ENCODE measurements at regions not wholly inside any gene's neighbourhood (a gene's known extent, or its start where the extent isn't known, plus 50 kb on each side); places are given as distances from the start of the nearest gene placed in this dataset.
"Not testable (repeated sequence)": the region's sequence is repeated elsewhere in the genome, so short reads cannot be mapped to it uniquely, and the experiment has no call there.

- no peaks in the 10 kb centered on the region for H3K36me3 ChIP-seq (ENCODE audit: low read length)
- no peaks in the 10 kb centered on the region for H3K9me3 ChIP-seq (ENCODE audit: insufficient read depth, low read length)
- H3K27ac ChIP-seq (ENCODE audit: low read depth, low read length), result no peak overlapping the region
- H3F3A ChIP-seq (ENCODE audit: insufficient read depth), result no peaks in the 10 kb centered on the region
- no peak overlapping the region for H3K9ac ChIP-seq (ENCODE audit: low read length)
- H3K4me2 ChIP-seq (ENCODE audit: low read depth, low read length, poor library complexity, severe bottlenecking), result no peak overlapping the region
- no peaks in the 10 kb centered on the region for H3K27me3 ChIP-seq (ENCODE audit: low read length)
- no peak overlapping the region for H3K4me3 ChIP-seq (ENCODE audit: insufficient read depth, low read length, poor library complexity, severe bottlenecking)
- TF ChIP-seq EZH2phosphoT487 (conservative IDR thresholded peaks at IDR 0.05; ENCODE audit: low read length) (no peak), CTCF (IDR thresholded peaks at IDR 0.05; ENCODE audit: insufficient read depth, low read length, poor library complexity, severe bottlenecking) (no peak)
- H2AFZ ChIP-seq (ENCODE audit: low read depth, low read length, severe bottlenecking), result no peak overlapping the region
- H4K20me1 ChIP-seq (ENCODE audit: low read depth, low read length), result no peaks in the 10 kb centered on the region
- no peaks in the 10 kb centered on the region for H3K9me2 ChIP-seq (replicated peaks; ENCODE audit: insufficient read depth, low read length)
- H3K79me2 ChIP-seq (ENCODE audit: insufficient read depth, low read length), result no peaks in the 10 kb centered on the region
Measured at GRCh38 chr3:174581558-174581957, 277.6 kb upstream of the NAALADL2 start.

- Histone ChIP-seq H3K27ac (ENCODE audit: low read depth, low read length) (no peak overlapping the region), H3K9me3 (ENCODE audit: insufficient read depth, low read length) (no peaks in the 10 kb centered on the region), H3K9ac (ENCODE audit: low read length) (no peak overlapping the region), H3K9me2 (replicated peaks; ENCODE audit: insufficient read depth, low read length) (no peaks in the 10 kb centered on the region), H3K4me2 (ENCODE audit: low read depth, low read length, poor library complexity, severe bottlenecking) (no peak overlapping the region), H3K27me3 (ENCODE audit: low read length) (no peaks in the 10 kb centered on the region), H2AFZ (ENCODE audit: low read depth, low read length, severe bottlenecking) (no peak overlapping the region), H3F3A (ENCODE audit: insufficient read depth) (no peaks in the 10 kb centered on the region), H4K20me1 (ENCODE audit: low read depth, low read length) (no peaks in the 10 kb centered on the region), H3K4me3 (ENCODE audit: insufficient read depth, low read length, poor library complexity, severe bottlenecking) (no peak overlapping the region), H3K79me2 (ENCODE audit: insufficient read depth, low read length) (no peaks in the 10 kb centered on the region), H3K36me3 (ENCODE audit: low read length) (no peaks in the 10 kb centered on the region)
- TF ChIP-seq CTCF (IDR thresholded peaks at IDR 0.05; ENCODE audit: insufficient read depth, low read length, poor library complexity, severe bottlenecking), result no peak
- TF ChIP-seq EZH2phosphoT487 (conservative IDR thresholded peaks at IDR 0.05; ENCODE audit: low read length), result no peak
Measured at GRCh38 chr3:174583396-174583795, 275.7 kb upstream of the NAALADL2 start.

DNA sequence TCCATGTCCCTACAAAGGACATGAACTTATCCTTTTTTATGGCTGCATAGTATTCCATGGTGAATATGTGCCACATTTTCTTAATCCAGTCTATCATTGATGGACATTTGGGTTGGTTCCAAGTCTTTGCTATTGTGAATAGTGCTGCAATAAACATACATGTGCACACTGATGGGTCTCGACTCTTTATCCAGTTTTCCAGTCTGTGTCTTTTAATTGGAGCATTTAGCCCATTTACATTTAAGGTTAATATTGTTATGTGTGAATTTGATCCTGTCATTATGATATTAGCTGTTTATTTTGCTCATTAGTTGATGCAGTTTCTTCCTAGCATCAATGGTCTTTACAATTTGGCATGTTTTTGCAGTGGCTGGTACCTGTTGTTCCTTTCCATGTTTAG, 272.0 kb upstream of the NAALADL2 start:
- H3F3A ChIP-seq (ENCODE audit: insufficient read depth); H3K36me3 ChIP-seq (ENCODE audit: low read length); H4K20me1 ChIP-seq (ENCODE audit: low read depth, low read length); H3K27me3 ChIP-seq (ENCODE audit: low read length); H3K9ac ChIP-seq (ENCODE audit: low read length); H3K27ac ChIP-seq (ENCODE audit: low read depth, low read length); H2AFZ ChIP-seq (ENCODE audit: low read depth, low read length, severe bottlenecking); H3K4me2 ChIP-seq (ENCODE audit: low read depth, low read length, poor library complexity, severe bottlenecking); H3K79me2 ChIP-seq (ENCODE audit: insufficient read depth, low read length); H3K9me3 ChIP-seq (ENCODE audit: insufficient read depth, low read length); H3K4me3 ChIP-seq (ENCODE audit: insufficient read depth, low read length, poor library complexity, severe bottlenecking); H3K9me2 ChIP-seq (replicated peaks; ENCODE audit: insufficient read depth, low read length): not testable (repeated sequence)

DNA sequence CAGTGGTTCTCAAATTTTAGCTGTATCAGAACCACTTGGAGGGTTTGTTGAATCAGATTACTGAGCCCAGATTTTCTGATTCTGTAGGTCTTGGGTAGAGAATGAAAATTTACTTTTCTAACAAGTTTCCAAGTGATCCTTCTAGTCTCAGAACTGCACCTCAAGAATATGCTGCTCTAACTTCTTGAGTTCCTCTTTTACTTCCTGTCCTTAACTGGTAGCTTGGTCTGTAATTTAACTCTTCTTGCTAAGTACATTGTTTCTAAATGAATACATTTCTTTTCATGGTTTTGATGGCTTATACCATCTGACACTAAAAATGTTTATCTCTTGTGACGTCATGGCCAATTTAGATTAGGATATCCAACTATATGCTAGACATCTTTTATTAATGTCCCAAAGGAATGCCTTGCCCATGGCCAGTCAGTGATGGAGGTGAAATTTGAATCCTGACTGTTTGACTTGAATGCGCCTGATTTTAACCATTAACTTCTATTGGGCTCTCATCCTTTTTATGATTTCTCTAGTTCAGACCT, 262.6 kb upstream of the NAALADL2 start:
- Histone ChIP-seq H3K27ac (ENCODE audit: low read depth, low read length) (no peak overlapping the region), H3K4me2 (ENCODE audit: low read depth, low read length, poor library complexity, severe bottlenecking) (no peak overlapping the region)

More for the DNA sequence above, 262.6 kb upstream of the NAALADL2 start:
- TF ChIP-seq CTCF (IDR thresholded peaks at IDR 0.05; ENCODE audit: insufficient read depth, low read length, poor library complexity, severe bottlenecking) (no peak), EZH2phosphoT487 (conservative IDR thresholded peaks at IDR 0.05; ENCODE audit: low read length) (no peak)
- no peak overlapping the region for H2AFZ ChIP-seq (ENCODE audit: low read depth, low read length, severe bottlenecking)
- no peaks in the 10 kb centered on the region for H4K20me1 ChIP-seq (ENCODE audit: low read depth, low read length)
- no peaks in the 10 kb centered on the region for H3K9me2 ChIP-seq (replicated peaks; ENCODE audit: insufficient read depth, low read length)
- no peaks in the 10 kb centered on the region for H3K9me3 ChIP-seq (ENCODE audit: insufficient read depth, low read length)
- H3K27me3 ChIP-seq (ENCODE audit: low read length), result no peaks in the 10 kb centered on the region
- no peak overlapping the region for H3K9ac ChIP-seq (ENCODE audit: low read length)
- H3K79me2 ChIP-seq (ENCODE audit: insufficient read depth, low read length), result no peaks in the 10 kb centered on the region
- H3K4me3 ChIP-seq (ENCODE audit: insufficient read depth, low read length, poor library complexity, severe bottlenecking), result no peak overlapping the region
- no peaks in the 10 kb centered on the region for H3F3A ChIP-seq (ENCODE audit: insufficient read depth)
- H3K36me3 ChIP-seq (ENCODE audit: low read length), result no peaks in the 10 kb centered on the region
